GM12878 (cell line): ENCODE measurements at regions not wholly inside any gene's neighbourhood (a gene's known extent, or its start where the extent isn't known, plus 50 kb on each side); places are given as distances from the start of the nearest gene placed in this dataset.

ENCODE experiments used
- POLR2A ChIP-seq: IDR thresholded peaks from 2 replicates; pipeline ENCODE4 v1.6.1; 2011; ENCODE audit warnings: low read depth, mild to moderate bottlenecking, low read length
- TF ChIP-seq, protein P1 (sequence below): fragments of 150-350 bp; IDR thresholded peaks from 2 replicates; pipeline ENCODE4 v1.6.1; 2016; ENCODE audit warnings: low read depth, low read length
- TF ChIP-seq, protein P2 (sequence below): IDR thresholded peaks from 2 replicates; pipeline ENCODE4 v1.6.1; 2012; ENCODE audit warnings: low read depth, low read length, improper control_type of control experiment

DNA sequence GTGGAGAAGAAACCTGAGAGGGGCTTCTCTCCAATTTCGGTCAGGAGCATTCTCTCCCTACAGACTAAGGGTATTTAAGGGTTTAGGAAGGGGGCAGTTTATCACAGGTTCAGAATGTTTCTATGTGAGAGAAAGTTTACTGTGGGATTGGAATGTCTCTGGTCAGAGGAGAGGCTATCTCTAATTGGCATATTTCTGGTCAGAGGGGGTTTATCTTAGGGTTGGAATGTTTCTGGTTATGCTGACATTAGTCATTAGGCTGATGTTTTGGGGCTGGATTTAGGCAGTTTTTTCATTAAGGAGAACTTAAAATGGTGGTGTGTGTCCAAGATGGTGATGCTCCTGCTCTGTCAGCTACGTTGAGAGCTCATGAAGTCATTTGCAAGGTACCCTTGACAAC lies 758.0 kb downstream of the TYW1 start:
- TF ChIP-seq, protein P1, sequence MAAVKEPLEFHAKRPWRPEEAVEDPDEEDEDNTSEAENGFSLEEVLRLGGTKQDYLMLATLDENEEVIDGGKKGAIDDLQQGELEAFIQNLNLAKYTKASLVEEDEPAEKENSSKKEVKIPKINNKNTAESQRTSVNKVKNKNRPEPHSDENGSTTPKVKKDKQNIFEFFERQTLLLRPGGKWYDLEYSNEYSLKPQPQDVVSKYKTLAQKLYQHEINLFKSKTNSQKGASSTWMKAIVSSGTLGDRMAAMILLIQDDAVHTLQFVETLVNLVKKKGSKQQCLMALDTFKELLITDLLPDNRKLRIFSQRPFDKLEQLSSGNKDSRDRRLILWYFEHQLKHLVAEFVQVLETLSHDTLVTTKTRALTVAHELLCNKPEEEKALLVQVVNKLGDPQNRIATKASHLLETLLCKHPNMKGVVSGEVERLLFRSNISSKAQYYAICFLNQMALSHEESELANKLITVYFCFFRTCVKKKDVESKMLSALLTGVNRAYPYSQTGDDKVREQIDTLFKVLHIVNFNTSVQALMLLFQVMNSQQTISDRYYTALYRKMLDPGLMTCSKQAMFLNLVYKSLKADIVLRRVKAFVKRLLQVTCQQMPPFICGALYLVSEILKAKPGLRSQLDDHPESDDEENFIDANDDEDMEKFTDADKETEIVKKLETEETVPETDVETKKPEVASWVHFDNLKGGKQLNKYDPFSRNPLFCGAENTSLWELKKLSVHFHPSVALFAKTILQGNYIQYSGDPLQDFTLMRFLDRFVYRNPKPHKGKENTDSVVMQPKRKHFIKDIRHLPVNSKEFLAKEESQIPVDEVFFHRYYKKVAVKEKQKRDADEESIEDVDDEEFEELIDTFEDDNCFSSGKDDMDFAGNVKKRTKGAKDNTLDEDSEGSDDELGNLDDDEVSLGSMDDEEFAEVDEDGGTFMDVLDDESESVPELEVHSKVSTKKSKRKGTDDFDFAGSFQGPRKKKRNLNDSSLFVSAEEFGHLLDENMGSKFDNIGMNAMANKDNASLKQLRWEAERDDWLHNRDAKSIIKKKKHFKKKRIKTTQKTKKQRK: no peak
- TF ChIP-seq POLR2A: no peak
- TF ChIP-seq, protein P2, sequence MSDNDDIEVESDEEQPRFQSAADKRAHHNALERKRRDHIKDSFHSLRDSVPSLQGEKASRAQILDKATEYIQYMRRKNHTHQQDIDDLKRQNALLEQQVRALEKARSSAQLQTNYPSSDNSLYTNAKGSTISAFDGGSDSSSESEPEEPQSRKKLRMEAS: no peak
